IMR-90 (cell line): ENCODE measurements at regions not wholly inside any gene's neighbourhood (a gene's known extent, or its start where the extent isn't known, plus 50 kb on each side); places are given as distances from the start of the nearest gene placed in this dataset.

Source experiments
- ATAC-seq: fragments of 200-7000 bp; cut with Tn5 transposase; 2 replicates; pipeline ENCODE4 v1.9.1; 2020; ENCODE audit warnings: low read depth, mild to moderate bottlenecking, moderate library complexity
- BruUV-seq: library from RNA; stranded (reverse); fragments of 400-500 nt; replicated peaks from 2 replicates; lab custom pipeline; 2021; lab: Mats Ljungman, UMichigan
- CTCF ChIA-PET: fragments of 300-600 bp; formaldehyde crosslinking; extraction: SDS; loops from one replicate; lab custom pipeline; 2021; ENCODE audit warnings: antibody characterized with exemption; lab: Yijun Ruan, JAX
- POLR2A ChIA-PET: fragments of 300-600 bp; sonication (Branson Sonifier 250); formaldehyde crosslinking; loops from one replicate; lab custom pipeline; 2022; ENCODE audit warnings: antibody characterized with exemption; ENCODE audit not compliant: unreplicated experiment; lab: Charles Lee
- DNase-seq: peaks from one replicate; pipeline ENCODE4 v3.0.0; 2013
- H2AFZ ChIP-seq: replicated peaks from 2 replicates; pipeline ENCODE3; 2013; ENCODE audit warnings: low read length, mild to moderate bottlenecking; ENCODE audit not compliant: poor library complexity
- H2AK5ac ChIP-seq: 2 replicates; pipeline ENCODE4 v1.6.1; 2013; ENCODE audit warnings: low read depth, low read length, inconsistent platforms
- H2AK9ac ChIP-seq: replicated peaks from 2 replicates; pipeline ENCODE3; 2013; ENCODE audit warnings: mild to moderate bottlenecking, low read depth, low read length, moderate library complexity; ENCODE audit not compliant: poor library complexity
- H2BK120ac ChIP-seq: 2 replicates; pipeline ENCODE4 v1.6.1; 2013; ENCODE audit warnings: low read depth, low read length, inconsistent platforms
- H2BK15ac ChIP-seq: 3 replicates; pipeline ENCODE4 v1.6.1; 2013; ENCODE audit warnings: low read depth, low read length, inconsistent platforms
- H2BK20ac ChIP-seq: 2 replicates; pipeline ENCODE4 v1.6.1; 2013; ENCODE audit warnings: low read depth, mild to moderate bottlenecking, inconsistent platforms, low read length, moderate library complexity
- H2BK5ac ChIP-seq: 2 replicates; pipeline ENCODE4 v1.6.1; 2013; ENCODE audit warnings: mild to moderate bottlenecking, low read depth, low read length, inconsistent platforms; ENCODE audit not compliant: poor library complexity, severe bottlenecking
- H3K14ac ChIP-seq: replicated peaks from 2 replicates; pipeline ENCODE4 v1.6.1; 2013; ENCODE audit warnings: low read depth, low read length, inconsistent platforms
- H3K18ac ChIP-seq: 2 replicates; pipeline ENCODE4 v1.6.1; 2013; ENCODE audit warnings: low read depth, low read length, control low read depth
- H3K23ac ChIP-seq: 2 replicates; pipeline ENCODE4 v1.6.1; 2013; ENCODE audit warnings: low read depth, low read length, inconsistent platforms
- H3K27ac ChIP-seq: 2 replicates; pipeline ENCODE4 v1.5.1; 2013; ENCODE audit warnings: mild to moderate bottlenecking, control low read depth, low read length; ENCODE audit not compliant: insufficient read depth
- H3K27me3 ChIP-seq: 2 replicates; pipeline ENCODE4 v1.6.1; 2013; ENCODE audit warnings: low read length; ENCODE audit not compliant: control insufficient read depth, insufficient read depth
- H3K36me3 ChIP-seq: 2 replicates; pipeline ENCODE4 v1.6.1; 2013; ENCODE audit warnings: low read length, mixed read lengths; ENCODE audit not compliant: control insufficient read depth, insufficient read depth
- H3K4ac ChIP-seq: 2 replicates; pipeline ENCODE4 v1.6.1; 2013; ENCODE audit warnings: low read depth, low read length, inconsistent platforms
- H3K4me1 ChIP-seq: 2 replicates; pipeline ENCODE4 v1.6.1; 2013; ENCODE audit warnings: low read length, mixed read lengths; ENCODE audit not compliant: control insufficient read depth, insufficient read depth
- H3K4me2 ChIP-seq: 2 replicates; pipeline ENCODE4 v1.6.1; 2013; ENCODE audit warnings: low read depth, mild to moderate bottlenecking, control low read depth, low read length, moderate library complexity
- H3K4me3 ChIP-seq: 2 replicates; pipeline ENCODE4 v1.5.1; 2013; ENCODE audit warnings: low read depth, mild to moderate bottlenecking, control low read depth, low read length, moderate library complexity; ENCODE audit not compliant: insufficient read depth
- H3K56ac ChIP-seq: 2 replicates; pipeline ENCODE4 v1.6.1; 2013; ENCODE audit warnings: low read length, inconsistent platforms; ENCODE audit not compliant: insufficient read depth; ENCODE audit errors: extremely low read depth
- H3K79me1 ChIP-seq, 2 experiments: 2 replicates each; pipeline ENCODE4 v1.6.1; 2013; ENCODE audit warnings: low read length in 2 of 2, inconsistent platforms in 1 of 2, low read depth in 1 of 2
- H3K9ac ChIP-seq: 2 replicates; pipeline ENCODE4 v1.6.1; 2013; ENCODE audit warnings: low read depth, low read length, control low read depth
- H3K9me1 ChIP-seq: 2 replicates; pipeline ENCODE4 v1.6.1; 2013; ENCODE audit warnings: low read length, inconsistent platforms; ENCODE audit not compliant: insufficient read depth
- H3K9me3 ChIP-seq: 2 replicates; pipeline ENCODE4 v1.6.1; 2013; ENCODE audit warnings: low read length; ENCODE audit not compliant: control insufficient read depth, insufficient read depth
- H4K20me1 ChIP-seq: 2 replicates; pipeline ENCODE4 v1.6.1; 2013; ENCODE audit warnings: low read length, inconsistent platforms; ENCODE audit not compliant: insufficient read depth
- H4K5ac ChIP-seq: 2 replicates; pipeline ENCODE4 v1.6.1; 2013; ENCODE audit warnings: mild to moderate bottlenecking, low read depth, low read length, control low read depth
- H4K8ac ChIP-seq, 2 experiments: 2 replicates each; pipeline ENCODE4 v1.6.1; 2013; ENCODE audit warnings: low read depth in 2 of 2, low read length in 2 of 2, control low read depth in 1 of 2, inconsistent platforms in 1 of 2
- H4K91ac ChIP-seq: 2 replicates; pipeline ENCODE4 v1.6.1; 2013; ENCODE audit warnings: low read depth, low read length, inconsistent platforms; ENCODE audit not compliant: insufficient read depth
- CEBPB ChIP-seq: IDR thresholded peaks from 2 replicates; pipeline ENCODE4 v1.6.1; 2012; ENCODE audit warnings: low read depth, low read length, improper control_type of control experiment
- CTCF ChIP-seq: conservative IDR thresholded peaks from 2 replicates; pipeline ENCODE4 v1.5.1; 2012; ENCODE audit warnings: mild to moderate bottlenecking, low read depth, low read length, improper control_type of control experiment
- ELK1 ChIP-seq: fragments of 150-350 bp; IDR thresholded peaks from 2 replicates; pipeline ENCODE4 v1.6.1; 2016; ENCODE audit warnings: low read depth, mild to moderate bottlenecking, low read length, moderate library complexity, borderline replicate concordance
- MAFK ChIP-seq: IDR thresholded peaks from 2 replicates; pipeline ENCODE4 v1.6.1; 2012; ENCODE audit warnings: low read depth, low read length, improper control_type of control experiment
- RAD21 ChIP-seq: IDR thresholded peaks from 2 replicates; pipeline ENCODE4 v1.6.1; 2012; ENCODE audit warnings: low read length, improper control_type of control experiment
- WGBS, 2 experiments: methylation state at CpG; one replicate each; pipeline versions ENCODE4 v1.1.5 to v1.1.7; 2013; ENCODE audit warnings: missing lambda C conversion rate in 2 of 2; ENCODE audit not compliant: insufficient read length in 1 of 2; ENCODE audit errors: extremely low coverage in 2 of 2; 5-methylcytosine and 5-hydroxymethylcytosine counted together
- dilution Hi-C: fragments of 300-500 bp; cut with HindIII; formaldehyde crosslinking; loops from one replicate; pipeline ENCODE4 v1.14.3; 2018; ENCODE audit warnings: low sequenced_read_pairs; ENCODE audit not compliant: unreplicated experiment
- in situ Hi-C: fragments of 300-500 bp; cut with MboI; formaldehyde crosslinking; loops from 3 replicates; pipeline ENCODE4 v1.14.3; 2019; ENCODE audit warnings: low sequenced_read_pairs, inconsistent platforms, mixed read lengths
- intact Hi-C: fragments of 100-400 bp; cut with micrococcal nuclease; formaldehyde crosslinking; loops from 2 replicates; pipeline ENCODE4 v1.10.0; 2022

GRCh38 chrX:109934434-109934833 is 68.5 kb upstream of the TMEM164 start:
- no peak overlapping the region for H4K91ac ChIP-seq
- no peaks in the 10 kb centered on the region; the same call in 1 of the 2 replicates for H3K9me3 ChIP-seq
- no peak overlapping the region for H3K4me2 ChIP-seq
- H2BK15ac ChIP-seq: no peak overlapping the region
- no peak overlapping the region for H2AFZ ChIP-seq
- no peak overlapping the region for H3K23ac ChIP-seq
- H4K5ac ChIP-seq: no peak overlapping the region
- no peak overlapping the region for H2BK20ac ChIP-seq
- WGBS, 2 experiments: no CpG with 5 or more reads among the region's 1 CpG
- in situ Hi-C loops: no loop called here
- no peak for TF ChIP-seq RAD21
- TF ChIP-seq MAFK: no peak
- no peak for TF ChIP-seq ELK1
- TF ChIP-seq CEBPB: no peak
- TF ChIP-seq CTCF: no peak
- no peak overlapping the region for H2BK120ac ChIP-seq
- CTCF ChIA-PET: interaction anchor here (0.7 kb wide), 1 partner anchor 1415 kb away, joined by 3 read pairs; no protein-coding TSS in a partner anchor
- H2BK5ac ChIP-seq: no peak overlapping the region
- H3K4me1 ChIP-seq: no peaks in the 10 kb centered on the region
- POLR2A ChIA-PET: no interaction called here
- H3K36me3 ChIP-seq: no peaks in the 10 kb centered on the region
- no peak overlapping the region for H3K4ac ChIP-seq
- H3K9me1 ChIP-seq: no peaks in the 10 kb centered on the region
- intact Hi-C loops: no loop called here
- dilution Hi-C loops: no loop called here
- H3K18ac ChIP-seq: no peak overlapping the region
- ATAC-seq (no peak), DNase-seq (peak; percentile 21)
- H3K4me3 ChIP-seq: no peak overlapping the region
- H3K79me1 ChIP-seq: no peaks in the 10 kb centered on the region
- no peak overlapping the region for H3K56ac ChIP-seq
- no peak overlapping the region for H3K27ac ChIP-seq
- no TSS peak for BruUV-seq
- H2AK9ac ChIP-seq: no peak overlapping the region
- peaks cover 9% of the 10 kb centered on the region; the same call in 1 of the 2 replicates for H3K27me3 ChIP-seq
- H2AK5ac ChIP-seq: no peak overlapping the region
- H3K9ac ChIP-seq: no peak overlapping the region
- no peak overlapping the region for H4K8ac ChIP-seq
- no peaks in the 10 kb centered on the region for H4K20me1 ChIP-seq
- no peak overlapping the region for H3K14ac ChIP-seq
